Esophagus squamous epithelium (tissue), 4 donors: ENCODE measurements at regions not wholly inside any gene's neighbourhood (a gene's known extent, or its start where the extent isn't known, plus 50 kb on each side); places are given as distances from the start of the nearest gene placed in this dataset.

Experiments
- CTCF ChIP-seq, 6 experiments: fragments of 450-650 bp in 4 of 6; fragments of 200-600 bp in 2 of 6; sonication (generic) in 2 of 6; IDR thresholded peaks; one replicate each; pipeline ENCODE4 v1.5.1; 2016 to 2019; ENCODE audit warnings: antibody characterized with exemption in 6 of 6, mild to moderate bottlenecking in 4 of 6, moderate library complexity in 4 of 6
- POLR2A ChIP-seq, 4 donors: fragments of 450-650 bp; IDR thresholded peaks; one replicate each; pipeline ENCODE4 v1.6.1; 2017; ENCODE audit warnings: antibody characterized with exemption in 4 of 4, mild to moderate bottlenecking in 4 of 4, moderate library complexity in 3 of 4

GRCh38 chr3:110165370-110165743 is 828.0 kb upstream of the DPPA4 start:
- no peak for TF ChIP-seq CTCF (IDR thresholded peaks at IDR 0.05)
- no peak for TF ChIP-seq POLR2A (IDR thresholded peaks at IDR 0.05)
